ENCODE measurements at regions not wholly inside any gene's neighbourhood (a gene's known extent, or its start where the extent isn't known, plus 50 kb on each side); places are given as distances from the start of the nearest gene placed in this dataset.

DNA sequence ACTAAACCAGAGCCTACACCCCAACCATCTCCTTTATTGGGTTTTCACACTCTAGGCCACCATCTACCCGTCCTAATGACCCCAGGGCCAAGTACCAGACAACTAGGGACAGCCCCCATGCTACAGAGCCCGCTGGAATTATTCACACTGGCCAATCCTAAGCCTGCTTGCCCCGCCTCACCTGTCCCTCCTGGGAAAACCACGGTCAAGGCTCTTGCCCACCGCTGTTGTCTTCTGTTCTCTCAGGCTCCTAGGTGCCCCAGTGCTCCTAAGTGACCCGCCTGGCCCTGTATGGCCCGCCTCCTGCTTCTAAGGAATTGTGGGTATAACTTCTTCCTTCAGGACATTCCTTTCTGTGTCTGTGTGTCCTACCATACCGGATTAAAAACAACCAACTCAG, 453.4 kb downstream of the CD83 start:
- H3K36me3 ChIP-seq, result no peaks in the 10 kb centered on the region
- no peak overlapping the region for H3K27ac ChIP-seq
- peaks cover 0 to 20% (median 3%) of the 10 kb centered on the region in 9 donors for H3K4me1 ChIP-seq
- intact Hi-C loops (cut with DNase I), result loop anchor here in 2 of 10 donors (10.0 kb wide), 1 partner anchor 136 kb away; no protein-coding TSS in a partner anchor
- WGBS, 2 donors, result 90 to 96% methylated on average over 8 of the region's 8 CpGs
- H3K27me3 ChIP-seq, result no peaks in the 10 kb centered on the region
- H3K9me3 ChIP-seq, result no peaks in the 10 kb centered on the region
- no peak for ATAC-seq
- no peak for DNase-seq
- TF ChIP-seq, protein P1, sequence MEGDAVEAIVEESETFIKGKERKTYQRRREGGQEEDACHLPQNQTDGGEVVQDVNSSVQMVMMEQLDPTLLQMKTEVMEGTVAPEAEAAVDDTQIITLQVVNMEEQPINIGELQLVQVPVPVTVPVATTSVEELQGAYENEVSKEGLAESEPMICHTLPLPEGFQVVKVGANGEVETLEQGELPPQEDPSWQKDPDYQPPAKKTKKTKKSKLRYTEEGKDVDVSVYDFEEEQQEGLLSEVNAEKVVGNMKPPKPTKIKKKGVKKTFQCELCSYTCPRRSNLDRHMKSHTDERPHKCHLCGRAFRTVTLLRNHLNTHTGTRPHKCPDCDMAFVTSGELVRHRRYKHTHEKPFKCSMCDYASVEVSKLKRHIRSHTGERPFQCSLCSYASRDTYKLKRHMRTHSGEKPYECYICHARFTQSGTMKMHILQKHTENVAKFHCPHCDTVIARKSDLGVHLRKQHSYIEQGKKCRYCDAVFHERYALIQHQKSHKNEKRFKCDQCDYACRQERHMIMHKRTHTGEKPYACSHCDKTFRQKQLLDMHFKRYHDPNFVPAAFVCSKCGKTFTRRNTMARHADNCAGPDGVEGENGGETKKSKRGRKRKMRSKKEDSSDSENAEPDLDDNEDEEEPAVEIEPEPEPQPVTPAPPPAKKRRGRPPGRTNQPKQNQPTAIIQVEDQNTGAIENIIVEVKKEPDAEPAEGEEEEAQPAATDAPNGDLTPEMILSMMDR (IDR thresholded peaks at IDR 0.05), result no peak
- no peak overlapping the region for H3K4me3 ChIP-seq

- intact Hi-C loops (cut with DNase I), result loop anchor here in 2 of 10 donors (10.0 kb wide), 1 partner anchor 137 kb away; no protein-coding TSS in a partner anchor
- Histone ChIP-seq H3K4me1 (peaks cover 0 to 20% (median 3%) of the 10 kb centered on the region in 9 donors), H3K4me3 (no peak overlapping the region), H3K36me3 (no peaks in the 10 kb centered on the region), H3K9me3 (no peaks in the 10 kb centered on the region), H3K27me3 (no peaks in the 10 kb centered on the region), H3K27ac (peak overlapping the region in 1 of 10 donors; percentile 15)
- ATAC-seq (peak in 5 of 8 donors; percentile 32 to 61 (median 48)), DNase-seq (no peak)
- TF ChIP-seq, protein P1 (IDR thresholded peaks at IDR 0.05), result no peak
- 43 to 68% methylated on average over 7 of the region's 7 CpGs for WGBS, 2 donors
These were observed 454.2 kb downstream of the CD83 start for GRCh38 chr6:14571746-14572145.

- WGBS, 2 donors, result 55 to 71% methylated on average over 3 of the region's 3 CpGs
These were observed 455.7 kb downstream of the CD83 start for GRCh38 chr6:14573267-14573666.

DNA sequence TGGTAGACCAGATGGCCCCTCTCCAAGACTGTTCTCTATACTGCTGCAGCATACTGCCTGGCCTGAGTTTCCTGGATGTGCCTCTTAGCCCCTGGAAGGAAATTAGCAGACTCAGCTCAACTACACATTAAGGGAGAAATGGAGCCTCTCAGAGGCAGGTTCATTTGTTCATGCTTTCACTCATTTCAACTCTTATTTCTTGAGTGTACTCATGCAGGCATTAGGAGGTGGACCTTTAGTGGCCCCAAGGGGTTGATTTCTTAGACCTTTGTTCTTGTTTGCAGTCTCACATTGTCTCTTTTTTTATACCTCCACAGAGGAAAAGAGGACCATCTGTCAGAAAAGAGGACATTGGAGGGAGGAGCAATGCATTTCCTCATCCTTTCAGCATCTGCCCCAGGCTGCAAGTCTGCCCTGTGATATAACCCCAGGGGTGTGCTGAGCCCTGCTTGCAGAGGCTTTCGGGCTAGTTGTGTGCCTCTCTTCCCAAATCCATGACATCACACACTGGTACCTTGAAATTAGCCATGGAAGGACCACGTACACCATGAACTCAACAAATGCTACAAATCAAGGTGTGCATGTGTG, 456.2 kb downstream of the CD83 start:
- Histone ChIP-seq H3K9me3 (no peaks in the 10 kb centered on the region), H3K36me3 (no peaks in the 10 kb centered on the region), H3K27ac (peak overlapping the region in 1 of 10 donors; percentile 21), H3K4me1 (peaks cover 0 to 28% (median 3%) of the 10 kb centered on the region in 9 donors), H3K4me3 (no peak overlapping the region), H3K27me3 (no peaks in the 10 kb centered on the region)
- ATAC-seq (peak in 1 of 8 donors; percentile 16), DNase-seq (no peak)
- WGBS, 2 donors, result 89 to 90% methylated on average over 2 of the region's 2 CpGs
- TF ChIP-seq, protein P1 (IDR thresholded peaks at IDR 0.05), result no peak
- intact Hi-C loops (cut with DNase I), result loop anchor here in 2 of 10 donors (10.0 kb wide), 1 partner anchor 139 kb away; no protein-coding TSS in a partner anchor

More at GRCh38 chr6:14573267-14573666, 455.7 kb downstream of the CD83 start:
- TF ChIP-seq, protein P1 (IDR thresholded peaks at IDR 0.05), result no peak
- intact Hi-C loops (cut with DNase I), result loop anchor here in 2 of 10 donors (10.0 kb wide), 1 partner anchor 138 kb away; no protein-coding TSS in a partner anchor
- Histone ChIP-seq H3K27ac (peak overlapping the region in 1 of 10 donors; percentile 21), H3K27me3 (no peaks in the 10 kb centered on the region), H3K36me3 (no peaks in the 10 kb centered on the region), H3K9me3 (no peaks in the 10 kb centered on the region), H3K4me3 (no peak overlapping the region), H3K4me1 (peaks cover 0 to 28% (median 3%) of the 10 kb centered on the region in 9 donors)
- DNase-seq (no peak), ATAC-seq (peak in 6 of 8 donors; percentile 61 to 89 (median 84))
